ENCODE measurements at regions not wholly inside any gene's neighbourhood (a gene's known extent, or its start where the extent isn't known, plus 50 kb on each side); places are given as distances from the start of the nearest gene placed in this dataset.

GRCh38 chr15:77753281-77753873 lies 120.7 kb upstream of the LINGO1 start:
- TF ChIP-seq REST (IDR thresholded peaks at IDR 0.05; ENCODE audit: insufficient read depth in 1 of 2, low read depth in 2 of 2, low read length in 2 of 2), result peak; percentile 96 to 97
- peak; percentile 18; the same call in 1 of the 2 replicates for TF ChIP-seq SIN3A (IDR thresholded peaks at IDR 0.05; ENCODE audit: borderline replicate concordance, insufficient read depth, low read length)
- no peak for TF ChIP-seq TAF1 (IDR thresholded peaks at IDR 0.05; ENCODE audit: borderline replicate concordance, insufficient read depth, low read length)

GRCh38 chr15:77749998-77750540 lies 117.4 kb upstream of the LINGO1 start:
- TF ChIP-seq SIN3A (IDR thresholded peaks at IDR 0.05; ENCODE audit: borderline replicate concordance, insufficient read depth, low read length) (no peak), REST (IDR thresholded peaks at IDR 0.05; ENCODE audit: insufficient read depth in 1 of 2, low read depth in 2 of 2, low read length in 2 of 2) (no peak), FOXP2 (optimal IDR thresholded peaks at IDR 0.05; ENCODE audit: borderline replicate concordance, extremely low read depth, extremely low read length, insufficient read depth) (no peak), POLR2AphosphoS5 (IDR thresholded peaks at IDR 0.05; ENCODE audit: low read depth, low read length) (no peak), TAF1 (IDR thresholded peaks at IDR 0.05; ENCODE audit: borderline replicate concordance, insufficient read depth, low read length) (no peak)

- TF ChIP-seq POLR2AphosphoS5 (IDR thresholded peaks at IDR 0.05; ENCODE audit: low read depth, low read length) (no peak), TAF1 (IDR thresholded peaks at IDR 0.05; ENCODE audit: borderline replicate concordance, insufficient read depth, low read length) (no peak), REST (IDR thresholded peaks at IDR 0.05; ENCODE audit: insufficient read depth in 1 of 2, low read depth in 2 of 2, low read length in 2 of 2) (no peak), FOXP2 (optimal IDR thresholded peaks at IDR 0.05; ENCODE audit: borderline replicate concordance, extremely low read depth, extremely low read length, insufficient read depth) (no peak), SIN3A (IDR thresholded peaks at IDR 0.05; ENCODE audit: borderline replicate concordance, insufficient read depth, low read length) (no peak)
Observed at GRCh38 chr15:77749236-77749997, 116.7 kb upstream of the LINGO1 start.

GRCh38 chr15:77748078-77749064 lies 115.7 kb upstream of the LINGO1 start:
- no peak for TF ChIP-seq REST (IDR thresholded peaks at IDR 0.05; ENCODE audit: insufficient read depth in 1 of 2, low read depth in 2 of 2, low read length in 2 of 2)
- no peak for TF ChIP-seq FOXP2 (optimal IDR thresholded peaks at IDR 0.05; ENCODE audit: borderline replicate concordance, extremely low read depth, extremely low read length, insufficient read depth)
- no peak for TF ChIP-seq SIN3A (IDR thresholded peaks at IDR 0.05; ENCODE audit: borderline replicate concordance, insufficient read depth, low read length)
- no peak for TF ChIP-seq POLR2AphosphoS5 (IDR thresholded peaks at IDR 0.05; ENCODE audit: low read depth, low read length)
- no peak for TF ChIP-seq TAF1 (IDR thresholded peaks at IDR 0.05; ENCODE audit: borderline replicate concordance, insufficient read depth, low read length)

Data from PFSK-1 (cell line).